ENCODE measurements at regions not wholly inside any gene's neighbourhood (a gene's known extent, or its start where the extent isn't known, plus 50 kb on each side); places are given as distances from the start of the nearest gene placed in this dataset.

- TF ChIP-seq CHD7 (IDR thresholded peaks at IDR 0.05; ENCODE audit: insufficient replicate concordance, low read length) (no peak), CBX5 (IDR thresholded peaks at IDR 0.05; ENCODE audit: low read depth, low read length) (no peak), POLR2A (IDR thresholded peaks at IDR 0.05; ENCODE audit: control extremely low read depth in 1 of 2, low read depth in 2 of 2, low read length in 2 of 2) (no peak), KDM1A (IDR thresholded peaks at IDR 0.05; ENCODE audit: borderline replicate concordance, low read length) (no peak), SIN3A (conservative IDR thresholded peaks at IDR 0.05 in 1 of 2, IDR thresholded peaks at IDR 0.05 in 1 of 2; ENCODE audit: low read depth in 1 of 2, low read length in 2 of 2) (no peak), SIX5 (IDR thresholded peaks at IDR 0.05; ENCODE audit: low read depth, low read length) (no peak)
Measured at GRCh38 chr10:50963063-50963462, 77.6 kb upstream of the A1CF start (continued).

All from H1 (cell line).